SK-N-SH (cell line): ENCODE measurements at regions not wholly inside any gene's neighbourhood (a gene's known extent, or its start where the extent isn't known, plus 50 kb on each side); places are given as distances from the start of the nearest gene placed in this dataset.

Experiments used
- CTCF ChIA-PET: fragments of 300-600, 350-600 bp; formaldehyde crosslinking; extraction: SDS; loops from one replicate; lab custom pipeline; 2021; lab: Yijun Ruan, JAX
- POLR2A ChIA-PET: fragments of 350-600 bp; sonication (Branson Sonifier 250); formaldehyde crosslinking; extraction: SDS; loops from one replicate; lab custom pipeline; 2020; ENCODE audit warnings: antibody characterized with exemption, inconsistent platforms; lab: Yijun Ruan, JAX
- DNase-seq: peaks from one replicate; pipeline ENCODE4 v3.0.0; 2012
- H2AFZ ChIP-seq: fragments of 200-600 bp; sonication (generic); 2 replicates; pipeline ENCODE4 v1.8.1; 2016; ENCODE audit warnings: antibody characterized with exemption, mild to moderate bottlenecking, low read depth
- H3F3A ChIP-seq: fragments of 200-600 bp; sonication (generic); replicated peaks from 2 replicates; pipeline ENCODE3; 2016; ENCODE audit warnings: antibody characterized with exemption, mild to moderate bottlenecking; ENCODE audit not compliant: insufficient read depth
- H3K27ac ChIP-seq, 2 experiments: fragments of 200-500 bp in 1 of 2; fragments of 200-600 bp in 1 of 2; sonication (Bioruptor generic) in 1 of 2; sonication (generic), shearing (Covaris generic) in 1 of 2; 2 replicates each; pipeline versions ENCODE4 v1.5.1 to v1.6.1; 2014 to 2016; ENCODE audit warnings: low read depth in 2 of 2, inconsistent platforms in 1 of 2, low read length in 1 of 2, mild to moderate bottlenecking in 1 of 2, mixed read lengths in 1 of 2
- H3K27me3 ChIP-seq: fragments of 200-600 bp; sonication (generic), shearing (Covaris generic); 2 replicates; pipeline ENCODE4 v1.6.1; 2016; ENCODE audit warnings: mixed run types; ENCODE audit not compliant: insufficient read depth
- H3K36me3 ChIP-seq, 2 experiments: fragments of 200-500 bp in 1 of 2; fragments of 200-600 bp in 1 of 2; sonication (Bioruptor generic) in 1 of 2; sonication (generic) in 1 of 2; replicated peaks in 1 of 2; 2 replicates each; pipeline versions ENCODE3 to v1.5.1; 2014 to 2016; ENCODE audit warnings: low read length in 1 of 2, mild to moderate bottlenecking in 1 of 2; ENCODE audit not compliant: insufficient read depth in 2 of 2, control insufficient read depth in 1 of 2
- H3K4me1 ChIP-seq, 2 experiments: fragments of 200-500 bp in 1 of 2; fragments of 200-600 bp in 1 of 2; sonication (Bioruptor generic) in 1 of 2; sonication (generic), shearing (Covaris generic) in 1 of 2; 2 replicates each; pipeline versions ENCODE4 v1.5.1 to v1.6.1; 2014 to 2016; ENCODE audit warnings: low read depth in 1 of 2, low read length in 1 of 2, mixed run types in 1 of 2; ENCODE audit not compliant: insufficient read depth in 2 of 2, control insufficient read depth in 1 of 2
- H3K4me2 ChIP-seq: fragments of 200-600 bp; sonication (generic), shearing (Covaris generic); 2 replicates; pipeline ENCODE4 v1.6.1; 2017; ENCODE audit warnings: mixed run types
- H3K4me3 ChIP-seq, 2 experiments: fragments of 200-500 bp in 1 of 2; fragments of 200-600 bp in 1 of 2; sonication (Bioruptor generic) in 1 of 2; sonication (generic), shearing (Covaris generic) in 1 of 2; 2 replicates each; pipeline versions ENCODE4 v1.5.1 to v1.8.1; 2014 to 2016; ENCODE audit warnings: low read depth in 2 of 2, inconsistent platforms in 1 of 2, low read length in 1 of 2, mild to moderate bottlenecking in 1 of 2, mixed read lengths in 1 of 2, moderate library complexity in 1 of 2
- H3K79me2 ChIP-seq: fragments of 200-600 bp; sonication (generic); 2 replicates; pipeline ENCODE4 v1.8.1; 2017; ENCODE audit warnings: mild to moderate bottlenecking; ENCODE audit not compliant: insufficient read depth
- H3K9ac ChIP-seq: fragments of 200-600 bp; sonication (generic); 2 replicates; pipeline ENCODE4 v1.6.1; 2017; ENCODE audit warnings: mixed run types
- H3K9me2 ChIP-seq: fragments of 200-600 bp; sonication (generic); 2 replicates; pipeline ENCODE4 v1.6.1; 2017; ENCODE audit warnings: mixed run types
- H3K9me3 ChIP-seq: fragments of 200-600 bp; sonication (generic); 2 replicates; pipeline ENCODE4 v1.6.1; 2017; ENCODE audit warnings: mixed run types, mild to moderate bottlenecking, moderate library complexity
- H4K20me1 ChIP-seq: fragments of 200-600 bp; sonication (generic); 2 replicates; pipeline ENCODE4 v1.6.1; 2017; ENCODE audit warnings: mild to moderate bottlenecking, mixed run types; ENCODE audit not compliant: insufficient read depth
- CHD2 ChIP-seq: fragments of 150-350 bp; IDR thresholded peaks from 2 replicates; pipeline ENCODE4 v1.6.1; 2018; ENCODE audit warnings: low read length; ENCODE audit not compliant: partially characterized antibody
- CTCF ChIP-seq: fragments of 200-600 bp; sonication (generic); IDR thresholded peaks from 2 replicates; pipeline ENCODE4 v1.6.1; 2017; ENCODE audit warnings: antibody characterized with exemption, mild to moderate bottlenecking, moderate library complexity
- EZH2phosphoT487 ChIP-seq: fragments of 200-600 bp; sonication (generic); IDR thresholded peaks from 2 replicates; pipeline ENCODE4 v1.6.1; 2017; ENCODE audit warnings: low read depth, mixed run types, mild to moderate bottlenecking, antibody characterized with exemption, moderate library complexity, borderline replicate concordance
- FOSL2 ChIP-seq: IDR thresholded peaks from 2 replicates; pipeline ENCODE4 v1.4.0; 2012; ENCODE audit warnings: low read depth, mild to moderate bottlenecking, moderate library complexity, borderline replicate concordance
- FOXJ3 ChIP-seq: sonication (generic); formaldehyde crosslinking; IDR thresholded peaks from 2 replicates; pipeline ENCODE4 v1.5.1; 2020; ENCODE audit warnings: mild to moderate bottlenecking, missing genetic modification reagents
- FOXM1 ChIP-seq: IDR thresholded peaks from 2 replicates; pipeline ENCODE4 v1.4.0; 2012; ENCODE audit warnings: low read depth, mild to moderate bottlenecking
- GATA2 ChIP-seq: sonication (generic); formaldehyde crosslinking; IDR thresholded peaks from 2 replicates; pipeline ENCODE4 v1.5.0; 2020; ENCODE audit warnings: mild to moderate bottlenecking, missing genetic modification reagents
- IRF3 ChIP-seq: fragments of 150-350 bp; IDR thresholded peaks from 2 replicates; pipeline ENCODE4 v1.6.1; 2016; ENCODE audit warnings: mild to moderate bottlenecking, low read depth, low read length
- JUND ChIP-seq: IDR thresholded peaks from 2 replicates; pipeline ENCODE4 v1.4.0; 2012
- MAX ChIP-seq: IDR thresholded peaks from 2 replicates; pipeline ENCODE4 v1.4.0; 2012; ENCODE audit warnings: low read depth
- MEF2A ChIP-seq: IDR thresholded peaks from 2 replicates; pipeline ENCODE4 v1.4.0; 2012; ENCODE audit warnings: low read depth, borderline replicate concordance
- NRF1 ChIP-seq: IDR thresholded peaks from 2 replicates; pipeline ENCODE4 v1.6.1; 2012; ENCODE audit warnings: low read depth, mild to moderate bottlenecking, low read length
- POLR2AphosphoS5 ChIP-seq: IDR thresholded peaks from 2 replicates; pipeline ENCODE4 v1.6.1; 2012; ENCODE audit warnings: low read depth, low read length
- RXRA ChIP-seq: IDR thresholded peaks from 2 replicates; pipeline ENCODE4 v1.4.0; 2012; ENCODE audit warnings: low read depth, mild to moderate bottlenecking, borderline replicate concordance
- SMC3 ChIP-seq: IDR thresholded peaks from 2 replicates; pipeline ENCODE4 v1.6.1; 2012; ENCODE audit warnings: low read depth, low read length, improper control_type of control experiment
- TAF1 ChIP-seq: IDR thresholded peaks from 2 replicates; pipeline ENCODE4 v1.6.1; 2012; ENCODE audit warnings: low read depth, mild to moderate bottlenecking, low read length, moderate library complexity, borderline replicate concordance
- TCF12 ChIP-seq: IDR thresholded peaks from 2 replicates; pipeline ENCODE4 v1.4.0; 2012
- USF1 ChIP-seq: IDR thresholded peaks from 2 replicates; pipeline ENCODE4 v1.4.0; 2012; ENCODE audit warnings: low read depth, borderline replicate concordance
- ZBTB33 ChIP-seq: IDR thresholded peaks from 2 replicates; pipeline ENCODE4 v1.4.0; 2012; ENCODE audit warnings: low read depth, borderline replicate concordance
- WGBS: methylation state at CpG from one replicate; pipeline ENCODE4 v1.1.6; 2017; ENCODE audit warnings: low lambda C conversion rate; 5-methylcytosine and 5-hydroxymethylcytosine counted together

- H2AFZ ChIP-seq = no peak overlapping the region
- H3K4me3 ChIP-seq = no peak overlapping the region
- no peaks in the 10 kb centered on the region for H4K20me1 ChIP-seq
- H3K4me2 ChIP-seq = no peak overlapping the region
- POLR2A ChIA-PET = no interaction called here
- TF ChIP-seq MAX (no peak), FOXM1 (no peak), FOSL2 (no peak)
- no peaks in the 10 kb centered on the region for H3K9me3 ChIP-seq
- H3F3A ChIP-seq = no peaks in the 10 kb centered on the region
- H3K27ac ChIP-seq = no peak overlapping the region
- H3K4me1 ChIP-seq = no peaks in the 10 kb centered on the region
- no peaks in the 10 kb centered on the region for H3K36me3 ChIP-seq
- H3K79me2 ChIP-seq = no peaks in the 10 kb centered on the region
- 71% methylated on average over 3 of the region's 3 CpGs for WGBS
- no peak overlapping the region for H3K9ac ChIP-seq
- CTCF ChIA-PET = no interaction called here
- DNase-seq = no peak
- H3K9me2 ChIP-seq = 0 out of 2 replicates have a peak, but pooled peaks cover 2% of the 10 kb centered on the region
- H3K27me3 ChIP-seq = no peaks in the 10 kb centered on the region
Measured at GRCh38 chr2:108115868-108116267, 123.9 kb upstream of the SULT1C3 start.

- DNase-seq = no peak
- no peak overlapping the region for H2AFZ ChIP-seq
- H3K9me2 ChIP-seq = 0 out of 2 replicates have a peak, but pooled peaks cover 2% of the 10 kb centered on the region
- H3K9me3 ChIP-seq = no peaks in the 10 kb centered on the region
- H3K4me3 ChIP-seq = no peak overlapping the region
- CTCF ChIA-PET = no interaction called here
- 57% methylated on average over 2 of the region's 2 CpGs for WGBS
- H4K20me1 ChIP-seq = no peaks in the 10 kb centered on the region
- no peak overlapping the region for H3K27ac ChIP-seq
- H3K36me3 ChIP-seq = no peaks in the 10 kb centered on the region
- no peaks in the 10 kb centered on the region for H3K79me2 ChIP-seq
- no peak overlapping the region for H3K9ac ChIP-seq
- TF ChIP-seq MEF2A = no peak
- TF ChIP-seq RXRA = no peak
- no peak for TF ChIP-seq POLR2AphosphoS5
- no peak for TF ChIP-seq NRF1
- no peak for TF ChIP-seq ZBTB33
- TF ChIP-seq FOXM1 = no peak
- TF ChIP-seq SMC3 = no peak
- TF ChIP-seq GATA2 (CRISPR knock-in tag) = no peak
- no peaks in the 10 kb centered on the region for H3K4me1 ChIP-seq
- no peak overlapping the region for H3K4me2 ChIP-seq
- POLR2A ChIA-PET = no interaction called here
- H3F3A ChIP-seq = no peaks in the 10 kb centered on the region
- no peaks in the 10 kb centered on the region for H3K27me3 ChIP-seq
Measured at GRCh38 chr2:108118996-108119395, 120.8 kb upstream of the SULT1C3 start.

GRCh38 chr2:108119492-108119891 is 120.3 kb upstream of the SULT1C3 start:
- Histone ChIP-seq H3K27ac (no peak overlapping the region), H3K9ac (no peak overlapping the region), H3K9me2 (0 out of 2 replicates have a peak, but pooled peaks cover 2% of the 10 kb centered on the region), H3K36me3 (no peaks in the 10 kb centered on the region), H4K20me1 (no peaks in the 10 kb centered on the region), H3K27me3 (no peaks in the 10 kb centered on the region), H2AFZ (no peak overlapping the region), H3K4me3 (no peak overlapping the region), H3K4me1 (no peaks in the 10 kb centered on the region), H3F3A (no peaks in the 10 kb centered on the region), H3K79me2 (no peaks in the 10 kb centered on the region), H3K9me3 (no peaks in the 10 kb centered on the region), H3K4me2 (no peak overlapping the region)
- 50% methylated on average over 3 of the region's 3 CpGs for WGBS
- DNase-seq = no peak
- POLR2A ChIA-PET = no interaction called here
- CTCF ChIA-PET = interaction anchor here (0.7 kb wide), 1 partner anchor 46 kb away, joined by 3 read pairs; no protein-coding TSS in a partner anchor
- TF ChIP-seq CTCF (no peak), TCF12 (no peak), USF1 (no peak), CHD2 (no peak), JUND (no peak), EZH2phosphoT487 (no peak), IRF3 (no peak), TAF1 (no peak), FOXJ3 (CRISPR knock-in tag) (no peak)
